ENCODE measurements at regions not wholly inside any gene's neighbourhood (a gene's known extent, or its start where the extent isn't known, plus 50 kb on each side); places are given as distances from the start of the nearest gene placed in this dataset.

DNA sequence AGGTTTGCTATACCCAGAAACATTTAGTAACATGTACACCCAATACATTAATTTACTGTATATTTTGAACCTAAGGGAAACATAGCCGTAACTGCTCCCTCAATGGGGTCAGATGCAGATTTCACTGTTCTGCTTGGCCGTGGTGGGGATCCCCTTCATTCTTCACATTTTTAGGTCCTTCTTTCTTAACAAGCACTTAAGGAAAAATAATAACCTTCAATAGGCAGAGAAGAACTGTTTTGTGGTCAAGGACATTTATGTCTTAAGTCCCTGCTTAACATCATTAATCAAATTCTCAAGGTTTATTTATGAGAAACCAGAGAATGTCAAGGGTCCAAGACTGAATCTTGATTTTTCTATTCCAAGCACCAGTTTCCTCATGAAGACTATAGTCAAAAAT is 592.1 kb upstream of the ANKRD30A start:
- TF ChIP-seq CTCF (conservative IDR thresholded peaks at IDR 0.05; ENCODE audit: low read depth, low read length) (no peak), EZH2 (IDR thresholded peaks at IDR 0.05; ENCODE audit: borderline replicate concordance, low read depth, low read length, poor library complexity, severe bottlenecking) (no peak)

Data from A673 (cell line).